Upper lobe of right lung (tissue), 1 donor: ENCODE measurements at regions not wholly inside any gene's neighbourhood (a gene's known extent, or its start where the extent isn't known, plus 50 kb on each side); places are given as distances from the start of the nearest gene placed in this dataset.

ENCODE experiments used
- ATAC-seq: fragments of 200-7000 bp; cut with Tn5 transposase; one replicate; pipeline ENCODE4 v1.9.1; 2020; ENCODE audit warnings: mild to moderate bottlenecking, moderate library complexity
- DNase-seq: peaks from one replicate; pipeline ENCODE4 v3.0.0-alpha.2; 2020
- H3K27ac ChIP-seq: fragments of 200-600 bp; one replicate; pipeline ENCODE4 v1.8.0; 2022
- H3K27me3 ChIP-seq: fragments of 200-600 bp; one replicate; pipeline ENCODE4 v1.8.0; 2022; ENCODE audit warnings: mild to moderate bottlenecking
- H3K36me3 ChIP-seq: fragments of 200-600 bp; one replicate; pipeline ENCODE4 v1.8.0; 2022
- H3K4me1 ChIP-seq: fragments of 200-600 bp; one replicate; pipeline ENCODE4 v1.8.0; 2022
- H3K4me3 ChIP-seq: fragments of 200-600 bp; one replicate; pipeline ENCODE4 v1.8.0; 2022; ENCODE audit warnings: mild to moderate bottlenecking
- H3K9me3 ChIP-seq: fragments of 200-600 bp; one replicate; pipeline ENCODE4 v1.8.0; 2022
- CTCF ChIP-seq: fragments of 200-600 bp; IDR thresholded peaks from one replicate; pipeline ENCODE4 v1.8.0; 2022; ENCODE audit warnings: antibody characterized with exemption
- intact Hi-C: fragments of 100-400 bp; cut with DNase I; formaldehyde crosslinking; loops from one replicate; pipeline ENCODE4 v1.11.0; 2022
- donor health status: DM: no; HTN: yes; CAD: no; lungs with severe emphysema.

GRCh38 chr2:224147174-224147573 lies 108.1 kb upstream of the SERPINE2 start:
- no peak overlapping the region for H3K4me3 ChIP-seq
- H3K27ac ChIP-seq: no peak overlapping the region
- intact Hi-C loops: no loop called here
- DNase-seq (no peak), ATAC-seq (no peak)
- H3K27me3 ChIP-seq: no peaks in the 10 kb centered on the region
- H3K4me1 ChIP-seq: no peaks in the 10 kb centered on the region
- H3K9me3 ChIP-seq: no peaks in the 10 kb centered on the region
- no peak for TF ChIP-seq CTCF
- H3K36me3 ChIP-seq: no peaks in the 10 kb centered on the region

GRCh38 chr2:224146356-224147160 lies 107.5 kb upstream of the SERPINE2 start:
- DNase-seq: no peak
- no peak for ATAC-seq
- intact Hi-C loops: no loop called here
- H3K9me3 ChIP-seq: no peaks in the 10 kb centered on the region
- H3K27me3 ChIP-seq: no peaks in the 10 kb centered on the region
- no peaks in the 10 kb centered on the region for H3K4me1 ChIP-seq
- no peak overlapping the region for H3K4me3 ChIP-seq
- H3K27ac ChIP-seq: no peak overlapping the region
- no peak for TF ChIP-seq CTCF
- H3K36me3 ChIP-seq: no peaks in the 10 kb centered on the region

- Histone ChIP-seq H3K27me3 (no peaks in the 10 kb centered on the region), H3K36me3 (no peaks in the 10 kb centered on the region), H3K27ac (no peak overlapping the region), H3K9me3 (no peaks in the 10 kb centered on the region), H3K4me3 (no peak overlapping the region), H3K4me1 (no peaks in the 10 kb centered on the region)
- no peak for TF ChIP-seq CTCF
- ATAC-seq (no peak), DNase-seq (no peak)
- intact Hi-C loops: no loop called here
These were observed 106.8 kb upstream of the SERPINE2 start for GRCh38 chr2:224145751-224146355.

- no peak for DNase-seq
- ATAC-seq: no peak
- intact Hi-C loops: no loop called here
- no peak for TF ChIP-seq CTCF
- no peak overlapping the region for H3K4me3 ChIP-seq
- H3K27me3 ChIP-seq: no peaks in the 10 kb centered on the region
- no peaks in the 10 kb centered on the region for H3K9me3 ChIP-seq
- no peak overlapping the region for H3K27ac ChIP-seq
- H3K4me1 ChIP-seq: no peaks in the 10 kb centered on the region
- H3K36me3 ChIP-seq: no peaks in the 10 kb centered on the region
These were observed 104.4 kb upstream of the SERPINE2 start for GRCh38 chr2:224143526-224143925.

- Histone ChIP-seq H3K4me3 (no peak overlapping the region), H3K4me1 (no peaks in the 10 kb centered on the region), H3K9me3 (no peaks in the 10 kb centered on the region), H3K36me3 (no peaks in the 10 kb centered on the region), H3K27ac (no peak overlapping the region), H3K27me3 (no peaks in the 10 kb centered on the region)
- no peak for TF ChIP-seq CTCF
- ATAC-seq (no peak), DNase-seq (no peak)
- intact Hi-C loops: no loop called here
These were observed 103.6 kb upstream of the SERPINE2 start for GRCh38 chr2:224142397-224143312.
